Heart left ventricle (tissue), 16 donors: ENCODE measurements at regions not wholly inside any gene's neighbourhood (a gene's known extent, or its start where the extent isn't known, plus 50 kb on each side); places are given as distances from the start of the nearest gene placed in this dataset.
"Not testable (repeated sequence)": the region's sequence is repeated elsewhere in the genome, so short reads cannot be mapped to it uniquely, and the experiment has no call there.

ENCODE experiments used
- ATAC-seq, 4 donors: fragments of 200-7000 bp; cut with Tn5 transposase; one replicate each; pipeline ENCODE4 v1.9.1; 2020 to 2022; ENCODE audit warnings: moderate library complexity in 4 of 4, mild to moderate bottlenecking in 3 of 4, moderate number of reproducible peaks in 1 of 4
- DNase-seq, 5 donors: peaks; one replicate each; pipeline ENCODE4 v3.0.0-alpha.2; 2020
- H3K27ac ChIP-seq, 12 donors: fragments of 200-600 bp; sonication (generic) in 4 of 12; one replicate each; pipeline versions ENCODE4 v1.5.0 to v1.8.0; 2016 to 2022; ENCODE audit warnings: mild to moderate bottlenecking in 2 of 12
- H3K27me3 ChIP-seq, 9 donors: fragments of 200-600 bp; sonication (generic) in 2 of 9; one replicate each; pipeline versions ENCODE4 v1.5.1 to v1.8.0; 2016 to 2022; ENCODE audit warnings: mild to moderate bottlenecking in 3 of 9
- H3K36me3 ChIP-seq, 9 donors: fragments of 200-600 bp; sonication (generic) in 2 of 9; one replicate each; pipeline versions ENCODE4 v1.5.0 to v1.8.0; 2018 to 2022; ENCODE audit warnings: mild to moderate bottlenecking in 2 of 9
- H3K4me1 ChIP-seq, 12 donors: fragments of 200-600 bp; sonication (generic) in 4 of 12; one replicate each; pipeline versions ENCODE4 v1.5.0 to v1.8.0; 2016 to 2022; ENCODE audit warnings: mild to moderate bottlenecking in 3 of 12
- H3K4me3 ChIP-seq, 12 donors: fragments of 200-600 bp; sonication (generic) in 4 of 12; one replicate each; pipeline versions ENCODE4 v1.5.0 to v1.8.0; 2017 to 2022; ENCODE audit warnings: mild to moderate bottlenecking in 9 of 12, moderate library complexity in 4 of 12
- H3K9me3 ChIP-seq, 12 donors: fragments of 200-600 bp; sonication (generic) in 4 of 12; one replicate each; pipeline versions ENCODE4 v1.5.0 to v1.8.0; 2016 to 2022; ENCODE audit warnings: mild to moderate bottlenecking in 1 of 12
- CTCF ChIP-seq, 12 donors: fragments of 200-600 bp; sonication (generic) in 4 of 12; IDR thresholded peaks; one replicate each; pipeline versions ENCODE4 v1.5.0 to v1.8.0; 2018 to 2022; ENCODE audit warnings: antibody characterized with exemption in 12 of 12, mild to moderate bottlenecking in 5 of 12
- POLR2A ChIP-seq, 2 donors: fragments of 450-650 bp; IDR thresholded peaks; one replicate each; pipeline ENCODE4 v1.6.1; 2017; ENCODE audit warnings: antibody characterized with exemption in 2 of 2, mild to moderate bottlenecking in 2 of 2, moderate library complexity in 2 of 2
- WGBS, 4 donors: extraction: QIAGEN DNeasy Blood & Tissue Kit in 2 of 4; methylation state at CpG; one replicate each; pipeline versions ENCODE4 v1.1.5 to v1.1.7; 2013 to 2018; 5-methylcytosine and 5-hydroxymethylcytosine counted together
- intact Hi-C, 10 donors: fragments of 100-400 bp; cut with DNase I; formaldehyde crosslinking; loops; one replicate each; pipeline versions ENCODE4 v1.11.1 to v1.14.2; 2022
- donor health status: ischemic (EF 13 %, LVEDD 7.1; RV severe dilation, severe dysfunction).
- donor health status: healthy with polysubstance abuse.
- donor health status: DM: no; HTN: yes; CAD: no.
- donor health status: DM: no; HTN: no; CAD: no.
- donor health status: ischemic (EF 25% LVEDD 6.9; RV normal size, moderate dysfunction).
- donor health status: ischemic (EF 25% LVEDD 5.7; RV mildly dilated, moderate dysfunction).
- donor health status: healthy.
- donor health status: DM: yes; HTN: yes; CAD: no.
- donor health status: ischemic (EF 35%, LVEDD 5.7; RV mildly dilated, moderate dysfunction).
- donor health status: nonischemic (EF 11% LVEDD 7.7; RV severe dilation, severe dysfunction).
- donor health status: DM: yes; HTN: yes; CAD: no.
- donor health status: PGD.
- donor health status: ischemic (EF 29% LVEDD 5.4; RV normal size, mild dysfunction).
- donor health status: nonischemic (EF 23%, LVEDD 6.1; RV moderate dilation, normal function).

- Histone ChIP-seq H3K36me3 (no peaks in the 10 kb centered on the region), H3K4me1 (no peaks in the 10 kb centered on the region), H3K27ac (no peak overlapping the region), H3K4me3 (no peak overlapping the region), H3K27me3 (no peaks in the 10 kb centered on the region), H3K9me3 (no peaks in the 10 kb centered on the region)
- ATAC-seq (no peak), DNase-seq (no peak)
- 78 to 85% (median 82%) methylated on average over 12 of the region's 12 CpGs for WGBS, 4 donors
- intact Hi-C loops, result no loop called here
- TF ChIP-seq CTCF (IDR thresholded peaks at IDR 0.05), result no peak
- no peak for TF ChIP-seq POLR2A (IDR thresholded peaks at IDR 0.05)
These were observed 463.9 kb upstream of the JARID2 start for GRCh38 chr6:14781772-14782525.

- H3K9me3 ChIP-seq, H3K4me3 ChIP-seq, H3K36me3 ChIP-seq, H3K27ac ChIP-seq, intact Hi-C loops, ATAC-seq, H3K4me1 ChIP-seq, DNase-seq, H3K27me3 ChIP-seq: not testable (repeated sequence)
- 87 to 96% (median 92%) methylated on average over 10 of the region's 10 CpGs for WGBS, 4 donors
These were observed 462.9 kb upstream of the JARID2 start for GRCh38 chr6:14782921-14783464.

- intact Hi-C loops, result no loop called here
- TF ChIP-seq POLR2A (IDR thresholded peaks at IDR 0.05) (no peak), CTCF (IDR thresholded peaks at IDR 0.05) (no peak)
- ATAC-seq (no peak), DNase-seq (no peak)
- Histone ChIP-seq H3K27me3 (no peaks in the 10 kb centered on the region), H3K4me1 (no peaks in the 10 kb centered on the region), H3K4me3 (no peak overlapping the region), H3K9me3 (no peaks in the 10 kb centered on the region), H3K36me3 (no peaks in the 10 kb centered on the region), H3K27ac (no peak overlapping the region)
- WGBS, 4 donors, result 97 to 98% (median 98%) methylated on average over 21 to 35 of the region's 35 CpGs
These were observed 462.3 kb upstream of the JARID2 start for GRCh38 chr6:14783594-14783993.

- TF ChIP-seq POLR2A (IDR thresholded peaks at IDR 0.05) (no peak), CTCF (IDR thresholded peaks at IDR 0.05) (no peak)
- Histone ChIP-seq H3K4me1 (no peaks in the 10 kb centered on the region), H3K27me3 (no peaks in the 10 kb centered on the region), H3K27ac (no peak overlapping the region), H3K9me3 (no peaks in the 10 kb centered on the region), H3K36me3 (no peaks in the 10 kb centered on the region), H3K4me3 (no peak overlapping the region)
- intact Hi-C loops, result no loop called here
- ATAC-seq, result no peak
- 68 to 79% (median 73%) methylated on average over 15 of the region's 15 CpGs for whole genome bisulfite sequencing, 4 donors
- DNase-seq, result no peak
These were observed 461.0 kb upstream of the JARID2 start for GRCh38 chr6:14784596-14785492.
